HEK293T (cell line): ENCODE measurements at regions not wholly inside any gene's neighbourhood (a gene's known extent, or its start where the extent isn't known, plus 50 kb on each side); places are given as distances from the start of the nearest gene placed in this dataset.

ENCODE experiments used
- FOXA1 ChIP-seq: fragments of 450-650 bp; IDR thresholded peaks from 2 replicates; pipeline ENCODE4 v1.6.1; 2016; ENCODE audit warnings: mild to moderate bottlenecking
- HDGF ChIP-seq: fragments of 450-650 bp; IDR thresholded peaks from 2 replicates; pipeline ENCODE4 v1.6.1; 2017; ENCODE audit warnings: antibody characterized with exemption, borderline replicate concordance
- L3MBTL2 ChIP-seq: fragments of 450-650 bp; conservative IDR thresholded peaks from 2 replicates; pipeline ENCODE4 v1.6.1; 2016; ENCODE audit warnings: mild to moderate bottlenecking
- SP1 ChIP-seq: fragments of 450-650 bp; IDR thresholded peaks from 2 replicates; pipeline ENCODE4 v1.6.1; 2017
- SUZ12 ChIP-seq: fragments of 450-650 bp; IDR thresholded peaks from 2 replicates; pipeline ENCODE4 v1.6.1; 2016; ENCODE audit warnings: mild to moderate bottlenecking
- TF ChIP-seq, protein P1 (sequence below): fragments of 450-650 bp; IDR thresholded peaks from 2 replicates; pipeline ENCODE4 v1.6.1; 2016

DNA sequence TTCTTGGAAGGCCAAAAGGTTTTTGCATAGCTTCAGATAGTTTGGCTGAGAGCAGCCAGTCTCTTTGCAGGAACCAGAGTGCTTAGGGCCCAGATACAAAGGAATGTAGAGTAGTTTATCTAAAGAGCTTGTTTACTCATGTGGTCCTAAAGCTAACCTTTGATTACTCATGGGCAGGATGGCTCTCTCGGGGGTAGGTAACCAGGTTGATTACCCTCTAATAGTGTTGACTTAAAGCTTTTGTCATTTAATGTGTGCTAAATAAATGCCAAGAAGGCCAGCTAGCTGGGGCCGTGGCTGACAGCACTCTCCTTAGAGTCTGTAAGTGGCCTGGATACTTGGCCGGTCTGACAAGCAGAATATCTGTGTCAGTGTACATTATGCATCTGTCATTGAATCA, 69.7 kb upstream of the MAGEB16 start:
- TF ChIP-seq FOXA1, result no peak
- no peak for TF ChIP-seq SUZ12
- no peak for TF ChIP-seq HDGF
- no peak for TF ChIP-seq L3MBTL2
- TF ChIP-seq, protein P1, sequence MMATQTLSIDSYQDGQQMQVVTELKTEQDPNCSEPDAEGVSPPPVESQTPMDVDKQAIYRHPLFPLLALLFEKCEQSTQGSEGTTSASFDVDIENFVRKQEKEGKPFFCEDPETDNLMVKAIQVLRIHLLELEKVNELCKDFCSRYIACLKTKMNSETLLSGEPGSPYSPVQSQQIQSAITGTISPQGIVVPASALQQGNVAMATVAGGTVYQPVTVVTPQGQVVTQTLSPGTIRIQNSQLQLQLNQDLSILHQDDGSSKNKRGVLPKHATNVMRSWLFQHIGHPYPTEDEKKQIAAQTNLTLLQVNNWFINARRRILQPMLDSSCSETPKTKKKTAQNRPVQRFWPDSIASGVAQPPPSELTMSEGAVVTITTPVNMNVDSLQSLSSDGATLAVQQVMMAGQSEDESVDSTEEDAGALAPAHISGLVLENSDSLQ, result no peak
- TF ChIP-seq SP1, result no peak
